WERI-Rb-1 (cell line): ENCODE measurements at regions not wholly inside any gene's neighbourhood (a gene's known extent, or its start where the extent isn't known, plus 50 kb on each side); places are given as distances from the start of the nearest gene placed in this dataset.

Source experiments
- DNase-seq: peaks from one replicate; pipeline ENCODE4 v3.0.0-alpha.2; 2020
- H3K27ac ChIP-seq: fragments of 250-450 bp; sonication (Bioruptor Pico); 2 replicates; pipeline ENCODE4 v1.5.1; 2020; ENCODE audit warnings: mild to moderate bottlenecking, moderate library complexity
- H3K27me3 ChIP-seq: fragments of 250-450 bp; sonication (Bioruptor Pico); 2 replicates; pipeline ENCODE4 v1.5.1; 2021; ENCODE audit warnings: mild to moderate bottlenecking, low read depth, moderate library complexity; ENCODE audit not compliant: insufficient read depth, severe bottlenecking
- H3K36me3 ChIP-seq: fragments of 250-450 bp; sonication (Bioruptor Pico); 2 replicates; pipeline ENCODE4 v1.5.1; 2020; ENCODE audit warnings: mild to moderate bottlenecking, moderate library complexity
- H3K4me3 ChIP-seq: 2 replicates; pipeline ENCODE4 v1.5.1; 2011; ENCODE audit warnings: low read depth, mild to moderate bottlenecking, control low read depth, low read length
- H3K9me3 ChIP-seq: fragments of 250-450 bp; sonication (Bioruptor Pico); 2 replicates; pipeline ENCODE4 v1.5.1; 2021; ENCODE audit warnings: mild to moderate bottlenecking, moderate library complexity; ENCODE audit not compliant: severe bottlenecking
- CTCF ChIP-seq: IDR thresholded peaks from 2 replicates; pipeline ENCODE4 v1.5.1; 2011; ENCODE audit warnings: low read depth, mild to moderate bottlenecking, control low read depth, inconsistent platforms, low read length

DNA sequence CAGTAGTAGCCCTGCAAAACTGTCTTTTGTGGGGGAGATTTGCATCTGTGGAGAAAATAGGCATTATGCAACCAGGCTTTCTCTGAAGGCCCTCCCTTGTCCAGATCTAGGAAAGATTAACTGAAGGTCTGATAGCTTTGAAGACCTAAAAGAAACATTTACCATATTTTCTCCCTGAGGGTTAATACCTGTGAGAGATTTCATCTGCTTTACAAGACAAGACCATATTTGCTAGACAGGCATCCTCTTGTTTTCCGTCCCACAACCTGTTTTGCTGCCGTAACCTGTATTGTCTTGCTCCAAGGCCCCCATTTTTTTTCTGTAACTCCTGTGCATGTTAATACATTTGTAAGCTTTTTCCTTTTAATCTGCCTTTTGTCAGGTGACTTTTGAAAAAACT lies 1985.2 kb upstream of the CDH9 start:
- no peak for TF ChIP-seq CTCF
- H3K27ac ChIP-seq = no peak overlapping the region
- H3K36me3 ChIP-seq = no peaks in the 10 kb centered on the region
- no peaks in the 10 kb centered on the region for H3K9me3 ChIP-seq
- H3K4me3 ChIP-seq = no peak overlapping the region
- H3K27me3 ChIP-seq = no peaks in the 10 kb centered on the region
- no peak for DNase-seq

- no peaks in the 10 kb centered on the region for H3K36me3 ChIP-seq
- H3K27ac ChIP-seq = no peak overlapping the region
- no peak overlapping the region for H3K4me3 ChIP-seq
- no peaks in the 10 kb centered on the region for H3K9me3 ChIP-seq
- DNase-seq = no peak
- no peaks in the 10 kb centered on the region for H3K27me3 ChIP-seq
- no peak for TF ChIP-seq CTCF
Measured at GRCh38 chr5:29017501-29017900, 1979.1 kb upstream of the CDH9 start.

DNA sequence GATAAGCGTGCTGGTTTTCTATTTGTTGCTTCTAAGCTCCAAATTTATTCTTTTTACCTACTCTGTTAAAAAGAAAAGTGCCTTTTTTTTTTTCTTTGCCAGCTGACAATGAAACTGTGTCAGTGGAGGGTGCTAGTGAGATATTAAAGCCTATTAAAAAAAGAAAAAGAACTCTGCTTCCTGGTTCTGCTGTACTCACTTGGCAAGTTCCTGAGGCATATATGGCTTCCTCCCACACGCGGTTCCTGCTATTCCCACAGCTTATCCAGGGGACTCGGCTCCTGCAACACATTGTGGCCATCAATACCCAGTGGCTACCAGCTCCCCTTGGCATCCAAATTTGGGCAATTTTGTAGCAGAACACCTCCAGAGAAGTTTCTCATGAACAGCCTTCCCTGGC lies 1977.7 kb upstream of the CDH9 start:
- no peak overlapping the region for H3K4me3 ChIP-seq
- no peaks in the 10 kb centered on the region for H3K9me3 ChIP-seq
- no peak for DNase-seq
- H3K27ac ChIP-seq = no peak overlapping the region
- H3K36me3 ChIP-seq = no peaks in the 10 kb centered on the region
- TF ChIP-seq CTCF = no peak
- no peaks in the 10 kb centered on the region for H3K27me3 ChIP-seq

- no peak overlapping the region for H3K27ac ChIP-seq
- no peaks in the 10 kb centered on the region for H3K9me3 ChIP-seq
- no peak overlapping the region for H3K4me3 ChIP-seq
Measured at GRCh38 chr5:29015523-29015922, 1977.1 kb upstream of the CDH9 start.

DNA sequence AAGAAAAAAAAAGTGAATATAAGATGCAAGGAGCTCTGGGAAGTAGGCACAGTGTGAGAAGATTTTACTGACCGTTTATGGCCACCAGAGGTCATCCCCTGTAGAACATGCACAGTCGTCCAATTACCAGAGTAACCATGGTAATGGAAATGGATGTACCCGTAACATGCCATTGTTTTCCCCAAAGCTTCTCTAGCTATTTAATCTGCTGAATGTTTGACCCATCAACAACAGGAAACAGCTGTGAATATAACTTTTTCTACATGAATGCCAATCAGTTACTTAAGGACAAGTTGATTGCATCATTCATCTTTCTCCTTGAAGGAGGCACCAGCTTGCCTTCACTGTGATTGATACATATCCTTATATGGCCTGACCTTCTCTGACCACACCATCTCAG lies 1967.0 kb upstream of the CDH9 start:
- Histone ChIP-seq H3K27ac (no peak overlapping the region), H3K9me3 (no peaks in the 10 kb centered on the region), H3K27me3 (no peaks in the 10 kb centered on the region), H3K4me3 (no peak overlapping the region), H3K36me3 (no peaks in the 10 kb centered on the region)
- peak; percentile 29 for DNase-seq
- peak; percentile 52 for TF ChIP-seq CTCF

More at GRCh38 chr5:29015523-29015922, 1977.1 kb upstream of the CDH9 start:
- TF ChIP-seq CTCF = no peak
- Histone ChIP-seq H3K27me3 (no peaks in the 10 kb centered on the region), H3K36me3 (no peaks in the 10 kb centered on the region)
- DNase-seq = no peak

GRCh38 chr5:29002481-29002880 lies 1964.1 kb upstream of the CDH9 start:
- TF ChIP-seq CTCF = no peak
- H3K4me3 ChIP-seq = no peak overlapping the region
- H3K36me3 ChIP-seq = no peaks in the 10 kb centered on the region
- no peak overlapping the region for H3K27ac ChIP-seq
- no peaks in the 10 kb centered on the region for H3K9me3 ChIP-seq
- no peak for DNase-seq
- no peaks in the 10 kb centered on the region for H3K27me3 ChIP-seq
